CD4-positive, alpha-beta T cell treated with Interleukin-2 at 100 ng/mL for 4 hours (primary cell): ENCODE measurements at regions not wholly inside any gene's neighbourhood (a gene's known extent, or its start where the extent isn't known, plus 50 kb on each side); places are given as distances from the start of the nearest gene placed in this dataset.

Experiments
- DNase-seq: peaks from one replicate; pipeline ENCODE4 v3.0.0-alpha.2; 2020; ENCODE audit warnings: low spot score

GRCh38 chr12:97181571-97182265 lies 274.7 kb downstream of the NEDD1 start:
- DNase-seq: no peak

- no peak for DNase-seq
Observed at GRCh38 chr12:97182769-97183168, 275.7 kb downstream of the NEDD1 start.

GRCh38 chr12:97184127-97184773 lies 277.2 kb downstream of the NEDD1 start:
- no peak for DNase-seq

- no peak for DNase-seq
Observed at GRCh38 chr12:97185567-97185966, 277.0 kb upstream of the RMST start.

GRCh38 chr12:97194546-97194945 lies 268.1 kb upstream of the RMST start:
- no peak for DNase-seq

GRCh38 chr12:97200181-97200580 lies 262.4 kb upstream of the RMST start:
- no peak for DNase-seq

GRCh38 chr12:97203408-97203807 lies 259.2 kb upstream of the RMST start:
- DNase-seq: no peak

GRCh38 chr12:97209997-97210396 lies 252.6 kb upstream of the RMST start:
- DNase-seq: no peak

- DNase-seq: no peak
Observed at GRCh38 chr12:97211416-97211930, 251.1 kb upstream of the RMST start.

GRCh38 chr12:97216848-97217247 lies 245.8 kb upstream of the RMST start:
- DNase-seq: no peak

GRCh38 chr12:97222391-97222790 lies 240.2 kb upstream of the RMST start:
- DNase-seq: no peak

GRCh38 chr12:97223419-97223818 lies 239.2 kb upstream of the RMST start:
- no peak for DNase-seq

GRCh38 chr12:97229004-97229403 lies 233.6 kb upstream of the RMST start:
- DNase-seq: no peak

- DNase-seq: no peak
Observed at GRCh38 chr12:97235102-97235501, 227.5 kb upstream of the RMST start.

GRCh38 chr12:97246368-97246767 lies 216.2 kb upstream of the RMST start:
- DNase-seq: no peak

- no peak for DNase-seq
Observed at GRCh38 chr12:97250483-97250882, 212.1 kb upstream of the RMST start.

- no peak for DNase-seq
Observed at GRCh38 chr12:97257726-97258125, 204.9 kb upstream of the RMST start.

GRCh38 chr12:97259098-97259497 lies 203.5 kb upstream of the RMST start:
- no peak for DNase-seq

GRCh38 chr12:97260786-97261185 lies 201.8 kb upstream of the RMST start:
- no peak for DNase-seq

GRCh38 chr12:97267166-97267565 lies 195.4 kb upstream of the RMST start:
- no peak for DNase-seq

- no peak for DNase-seq
Observed at GRCh38 chr12:97267594-97268202, 194.9 kb upstream of the RMST start.

- no peak for DNase-seq
Observed at GRCh38 chr12:97272471-97272870, 190.1 kb upstream of the RMST start.

- no peak for DNase-seq
Observed at GRCh38 chr12:97274386-97274785, 188.2 kb upstream of the RMST start.
